Neural progenitor cell (in vitro differentiated cells): ENCODE measurements at regions not wholly inside any gene's neighbourhood (a gene's known extent, or its start where the extent isn't known, plus 50 kb on each side); places are given as distances from the start of the nearest gene placed in this dataset.

Source experiments
- EZH2 ChIP-seq: fragments of 200-600 bp; sonication (generic); IDR thresholded peaks from 2 replicates; pipeline ENCODE4 v1.6.1; 2017; ENCODE audit warnings: antibody characterized with exemption, mild to moderate bottlenecking, moderate library complexity
- EZH2phosphoT487 ChIP-seq: fragments of 200-600 bp; sonication (generic); IDR thresholded peaks from 2 replicates; pipeline ENCODE4 v1.6.1; 2017; ENCODE audit warnings: antibody characterized with exemption
- TF ChIP-seq, protein P1 (sequence below): fragments of 200-600 bp; sonication (generic); IDR thresholded peaks from 2 replicates; pipeline ENCODE4 v1.5.1; 2017; ENCODE audit warnings: antibody characterized with exemption, mild to moderate bottlenecking

DNA sequence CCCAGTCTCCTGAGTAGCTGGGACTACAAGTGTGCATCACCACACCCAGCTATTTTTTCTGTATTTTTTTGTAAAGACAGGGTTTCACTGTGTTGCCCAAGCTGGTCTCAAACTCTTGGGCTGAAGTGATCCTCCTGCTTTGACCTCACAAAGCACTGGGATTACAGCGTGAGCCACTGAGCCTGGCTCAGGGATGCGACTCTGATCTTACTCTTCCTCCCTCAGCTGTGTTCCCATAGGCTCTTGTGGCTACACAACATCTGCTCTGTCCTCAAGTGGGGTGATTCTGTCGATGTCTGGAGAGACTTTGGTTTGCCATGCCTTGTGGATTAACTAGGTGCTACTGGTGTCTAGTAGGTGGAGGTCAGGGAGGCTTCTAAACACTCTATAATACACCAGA, 127.0 kb upstream of the SERPIND1 start:
- TF ChIP-seq, protein P1, sequence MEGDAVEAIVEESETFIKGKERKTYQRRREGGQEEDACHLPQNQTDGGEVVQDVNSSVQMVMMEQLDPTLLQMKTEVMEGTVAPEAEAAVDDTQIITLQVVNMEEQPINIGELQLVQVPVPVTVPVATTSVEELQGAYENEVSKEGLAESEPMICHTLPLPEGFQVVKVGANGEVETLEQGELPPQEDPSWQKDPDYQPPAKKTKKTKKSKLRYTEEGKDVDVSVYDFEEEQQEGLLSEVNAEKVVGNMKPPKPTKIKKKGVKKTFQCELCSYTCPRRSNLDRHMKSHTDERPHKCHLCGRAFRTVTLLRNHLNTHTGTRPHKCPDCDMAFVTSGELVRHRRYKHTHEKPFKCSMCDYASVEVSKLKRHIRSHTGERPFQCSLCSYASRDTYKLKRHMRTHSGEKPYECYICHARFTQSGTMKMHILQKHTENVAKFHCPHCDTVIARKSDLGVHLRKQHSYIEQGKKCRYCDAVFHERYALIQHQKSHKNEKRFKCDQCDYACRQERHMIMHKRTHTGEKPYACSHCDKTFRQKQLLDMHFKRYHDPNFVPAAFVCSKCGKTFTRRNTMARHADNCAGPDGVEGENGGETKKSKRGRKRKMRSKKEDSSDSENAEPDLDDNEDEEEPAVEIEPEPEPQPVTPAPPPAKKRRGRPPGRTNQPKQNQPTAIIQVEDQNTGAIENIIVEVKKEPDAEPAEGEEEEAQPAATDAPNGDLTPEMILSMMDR, result no peak
- TF ChIP-seq EZH2phosphoT487 (no peak), EZH2 (no peak)
